ENCODE measurements at regions not wholly inside any gene's neighbourhood (a gene's known extent, or its start where the extent isn't known, plus 50 kb on each side); places are given as distances from the start of the nearest gene placed in this dataset.

GRCh38 chr10:36504758-36505157 is 620.6 kb upstream of the ANKRD30A start:
- ATAC-seq (ENCODE audit: low read depth) (no peak), DNase-seq (ENCODE audit: low spot score) (no peak)
- TF ChIP-seq CTCF (IDR thresholded peaks at IDR 0.05; ENCODE audit: poor library complexity, severe bottlenecking), result peak; percentile 15
- Histone ChIP-seq H3K4me1 (ENCODE audit: insufficient read depth, poor library complexity, severe bottlenecking) (no peaks in the 10 kb centered on the region), H3K4me3 (ENCODE audit: severe bottlenecking) (no peak overlapping the region), H3K9me3 (ENCODE audit: severe bottlenecking) (no peaks in the 10 kb centered on the region), H3K27ac (ENCODE audit: poor library complexity, severe bottlenecking) (no peak overlapping the region), H3K27me3 (ENCODE audit: insufficient read depth, poor library complexity, severe bottlenecking) (no peaks in the 10 kb centered on the region), H3K36me3 (ENCODE audit: low read depth) (no peaks in the 10 kb centered on the region)

GRCh38 chr10:36500266-36500665 is 625.1 kb upstream of the ANKRD30A start:
- H3K4me3 ChIP-seq (ENCODE audit: severe bottlenecking), result no peak overlapping the region
- no peak overlapping the region for H3K27ac ChIP-seq (ENCODE audit: poor library complexity, severe bottlenecking)
- ATAC-seq (ENCODE audit: low read depth) (no peak), DNase-seq (ENCODE audit: low spot score) (no peak)
- H3K9me3 ChIP-seq (ENCODE audit: severe bottlenecking), result no peaks in the 10 kb centered on the region
- H3K4me1 ChIP-seq (ENCODE audit: insufficient read depth, poor library complexity, severe bottlenecking), result no peaks in the 10 kb centered on the region
- H3K27me3 ChIP-seq (ENCODE audit: insufficient read depth, poor library complexity, severe bottlenecking), result no peaks in the 10 kb centered on the region
- no peak for TF ChIP-seq CTCF (IDR thresholded peaks at IDR 0.05; ENCODE audit: poor library complexity, severe bottlenecking)
- no peaks in the 10 kb centered on the region for H3K36me3 ChIP-seq (ENCODE audit: low read depth)

GRCh38 chr10:36499693-36500092 is 625.7 kb upstream of the ANKRD30A start:
- DNase-seq (ENCODE audit: low spot score), result no peak
- H3K9me3 ChIP-seq (ENCODE audit: severe bottlenecking), result no peaks in the 10 kb centered on the region
- peaks cover 5% of the 10 kb centered on the region for H3K4me1 ChIP-seq (ENCODE audit: insufficient read depth, poor library complexity, severe bottlenecking)
- no peak for TF ChIP-seq CTCF (IDR thresholded peaks at IDR 0.05; ENCODE audit: poor library complexity, severe bottlenecking)
- no peak overlapping the region for H3K27ac ChIP-seq (ENCODE audit: poor library complexity, severe bottlenecking)
- peak; percentile 44; the same call in 1 of the 3 replicates for ATAC-seq (ENCODE audit: low read depth)
- H3K36me3 ChIP-seq (ENCODE audit: low read depth), result no peaks in the 10 kb centered on the region
- no peak overlapping the region for H3K4me3 ChIP-seq (ENCODE audit: severe bottlenecking)
- H3K27me3 ChIP-seq (ENCODE audit: insufficient read depth, poor library complexity, severe bottlenecking), result no peaks in the 10 kb centered on the region

GRCh38 chr10:36496758-36497157 is 628.6 kb upstream of the ANKRD30A start:
- no peak overlapping the region for H3K4me3 ChIP-seq (ENCODE audit: severe bottlenecking)
- H3K9me3 ChIP-seq (ENCODE audit: severe bottlenecking), result no peaks in the 10 kb centered on the region
- H3K27me3 ChIP-seq (ENCODE audit: insufficient read depth, poor library complexity, severe bottlenecking), result no peaks in the 10 kb centered on the region
- H3K4me1 ChIP-seq (ENCODE audit: insufficient read depth, poor library complexity, severe bottlenecking), result peaks cover 24% of the 10 kb centered on the region
- no peak overlapping the region for H3K27ac ChIP-seq (ENCODE audit: poor library complexity, severe bottlenecking)
- no peak for TF ChIP-seq CTCF (IDR thresholded peaks at IDR 0.05; ENCODE audit: poor library complexity, severe bottlenecking)
- no peak for DNase-seq (ENCODE audit: low spot score)
- H3K36me3 ChIP-seq (ENCODE audit: low read depth), result no peaks in the 10 kb centered on the region
- no peak for ATAC-seq (ENCODE audit: low read depth)

- ATAC-seq (ENCODE audit: low read depth), result peak; percentile 91
- Histone ChIP-seq H3K4me1 (ENCODE audit: insufficient read depth, poor library complexity, severe bottlenecking) (peaks cover 40% of the 10 kb centered on the region), H3K9me3 (ENCODE audit: severe bottlenecking) (no peaks in the 10 kb centered on the region), H3K27me3 (ENCODE audit: insufficient read depth, poor library complexity, severe bottlenecking) (no peaks in the 10 kb centered on the region), H3K4me3 (ENCODE audit: severe bottlenecking) (no peak overlapping the region), H3K27ac (ENCODE audit: poor library complexity, severe bottlenecking) (peak overlapping the region; percentile 53), H3K36me3 (ENCODE audit: low read depth) (no peaks in the 10 kb centered on the region)
- no peak for DNase-seq (ENCODE audit: low spot score)
- no peak for TF ChIP-seq CTCF (IDR thresholded peaks at IDR 0.05; ENCODE audit: poor library complexity, severe bottlenecking)
Observed at GRCh38 chr10:36494371-36494770, 631.0 kb upstream of the ANKRD30A start.
